Loucy (cell line): ENCODE measurements at regions not wholly inside any gene's neighbourhood (a gene's known extent, or its start where the extent isn't known, plus 50 kb on each side); places are given as distances from the start of the nearest gene placed in this dataset.

Experiments used
- EZH2phosphoT487 ChIP-seq: fragments of 200-600 bp; IDR thresholded peaks from 2 replicates; pipeline ENCODE4 v1.6.1; 2018; ENCODE audit warnings: antibody characterized with exemption, mild to moderate bottlenecking, moderate library complexity, borderline replicate concordance
- TF ChIP-seq, protein P1 (sequence below): fragments of 200-600 bp; sonication (generic); conservative IDR thresholded peaks from 2 replicates; pipeline ENCODE4 v1.5.1; 2014; ENCODE audit warnings: mild to moderate bottlenecking, antibody characterized with exemption, low read length

GRCh38 chr2:100662866-100663265 is 100.1 kb downstream of the PDCL3 start:
- TF ChIP-seq, protein P1, sequence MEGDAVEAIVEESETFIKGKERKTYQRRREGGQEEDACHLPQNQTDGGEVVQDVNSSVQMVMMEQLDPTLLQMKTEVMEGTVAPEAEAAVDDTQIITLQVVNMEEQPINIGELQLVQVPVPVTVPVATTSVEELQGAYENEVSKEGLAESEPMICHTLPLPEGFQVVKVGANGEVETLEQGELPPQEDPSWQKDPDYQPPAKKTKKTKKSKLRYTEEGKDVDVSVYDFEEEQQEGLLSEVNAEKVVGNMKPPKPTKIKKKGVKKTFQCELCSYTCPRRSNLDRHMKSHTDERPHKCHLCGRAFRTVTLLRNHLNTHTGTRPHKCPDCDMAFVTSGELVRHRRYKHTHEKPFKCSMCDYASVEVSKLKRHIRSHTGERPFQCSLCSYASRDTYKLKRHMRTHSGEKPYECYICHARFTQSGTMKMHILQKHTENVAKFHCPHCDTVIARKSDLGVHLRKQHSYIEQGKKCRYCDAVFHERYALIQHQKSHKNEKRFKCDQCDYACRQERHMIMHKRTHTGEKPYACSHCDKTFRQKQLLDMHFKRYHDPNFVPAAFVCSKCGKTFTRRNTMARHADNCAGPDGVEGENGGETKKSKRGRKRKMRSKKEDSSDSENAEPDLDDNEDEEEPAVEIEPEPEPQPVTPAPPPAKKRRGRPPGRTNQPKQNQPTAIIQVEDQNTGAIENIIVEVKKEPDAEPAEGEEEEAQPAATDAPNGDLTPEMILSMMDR = no peak
- no peak for TF ChIP-seq EZH2phosphoT487
